Astrocyte of the spinal cord (primary cell): ENCODE measurements at regions not wholly inside any gene's neighbourhood (a gene's known extent, or its start where the extent isn't known, plus 50 kb on each side); places are given as distances from the start of the nearest gene placed in this dataset.

Source experiments
- DNase-seq: peaks from one replicate; pipeline ENCODE4 v3.0.0; 2011; ENCODE audit warnings: low read depth, low spot score
- H3K4me3 ChIP-seq: 2 replicates; pipeline ENCODE4 v1.5.1; 2011; ENCODE audit warnings: low read depth, mild to moderate bottlenecking, low read length, moderate library complexity
- in situ Hi-C: cut with HindIII; loops from 2 replicates; pipeline ENCODE4 v1.10.0; 2017; ENCODE audit warnings: low sequenced_read_pairs
- TF ChIP-seq, protein P1 (sequence below): IDR thresholded peaks from 2 replicates; pipeline ENCODE4 v1.5.1; 2012; ENCODE audit warnings: low read depth, mild to moderate bottlenecking, low read length, inconsistent platforms

- DNase-seq = no peak
- in situ Hi-C loops = no loop called here
- H3K4me3 ChIP-seq = no peak overlapping the region
- TF ChIP-seq, protein P1, sequence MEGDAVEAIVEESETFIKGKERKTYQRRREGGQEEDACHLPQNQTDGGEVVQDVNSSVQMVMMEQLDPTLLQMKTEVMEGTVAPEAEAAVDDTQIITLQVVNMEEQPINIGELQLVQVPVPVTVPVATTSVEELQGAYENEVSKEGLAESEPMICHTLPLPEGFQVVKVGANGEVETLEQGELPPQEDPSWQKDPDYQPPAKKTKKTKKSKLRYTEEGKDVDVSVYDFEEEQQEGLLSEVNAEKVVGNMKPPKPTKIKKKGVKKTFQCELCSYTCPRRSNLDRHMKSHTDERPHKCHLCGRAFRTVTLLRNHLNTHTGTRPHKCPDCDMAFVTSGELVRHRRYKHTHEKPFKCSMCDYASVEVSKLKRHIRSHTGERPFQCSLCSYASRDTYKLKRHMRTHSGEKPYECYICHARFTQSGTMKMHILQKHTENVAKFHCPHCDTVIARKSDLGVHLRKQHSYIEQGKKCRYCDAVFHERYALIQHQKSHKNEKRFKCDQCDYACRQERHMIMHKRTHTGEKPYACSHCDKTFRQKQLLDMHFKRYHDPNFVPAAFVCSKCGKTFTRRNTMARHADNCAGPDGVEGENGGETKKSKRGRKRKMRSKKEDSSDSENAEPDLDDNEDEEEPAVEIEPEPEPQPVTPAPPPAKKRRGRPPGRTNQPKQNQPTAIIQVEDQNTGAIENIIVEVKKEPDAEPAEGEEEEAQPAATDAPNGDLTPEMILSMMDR = no peak
Observed at GRCh38 chr6:109301418-109301817, 80.8 kb downstream of the CD164 start.

DNA sequence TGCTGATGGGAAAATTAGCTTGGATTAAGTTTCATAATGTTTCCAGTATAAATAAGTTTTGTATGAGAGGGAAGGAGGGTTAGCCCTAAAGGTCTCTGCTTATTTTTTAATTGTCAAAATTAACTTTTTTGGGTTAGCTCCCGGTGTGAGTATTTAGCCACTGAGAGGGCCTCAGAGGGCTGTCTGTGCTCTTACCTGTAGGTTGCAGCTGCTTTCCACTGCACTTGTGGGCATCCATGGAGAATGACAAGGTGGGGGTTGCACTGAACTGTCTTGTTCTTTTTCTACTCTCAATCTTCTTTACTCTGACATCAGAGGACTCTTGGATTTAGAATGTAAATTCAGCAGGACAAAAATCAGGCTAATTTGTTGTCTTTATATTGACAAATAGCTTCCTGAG is 81.4 kb downstream of the CD164 start:
- in situ Hi-C loops = no loop called here
- DNase-seq = no peak
- H3K4me3 ChIP-seq = no peak overlapping the region
- TF ChIP-seq, protein P1 = no peak

GRCh38 chr6:109299776-109300564 is 82.3 kb downstream of the CD164 start:
- in situ Hi-C loops = no loop called here
- DNase-seq = no peak
- H3K4me3 ChIP-seq = no peak overlapping the region
- TF ChIP-seq, protein P1 = no peak

- in situ Hi-C loops = no loop called here
- TF ChIP-seq, protein P1 = no peak
- no peak overlapping the region for H3K4me3 ChIP-seq
- no peak for DNase-seq
Observed at GRCh38 chr6:109299265-109299607, 83.0 kb downstream of the CD164 start.

DNA sequence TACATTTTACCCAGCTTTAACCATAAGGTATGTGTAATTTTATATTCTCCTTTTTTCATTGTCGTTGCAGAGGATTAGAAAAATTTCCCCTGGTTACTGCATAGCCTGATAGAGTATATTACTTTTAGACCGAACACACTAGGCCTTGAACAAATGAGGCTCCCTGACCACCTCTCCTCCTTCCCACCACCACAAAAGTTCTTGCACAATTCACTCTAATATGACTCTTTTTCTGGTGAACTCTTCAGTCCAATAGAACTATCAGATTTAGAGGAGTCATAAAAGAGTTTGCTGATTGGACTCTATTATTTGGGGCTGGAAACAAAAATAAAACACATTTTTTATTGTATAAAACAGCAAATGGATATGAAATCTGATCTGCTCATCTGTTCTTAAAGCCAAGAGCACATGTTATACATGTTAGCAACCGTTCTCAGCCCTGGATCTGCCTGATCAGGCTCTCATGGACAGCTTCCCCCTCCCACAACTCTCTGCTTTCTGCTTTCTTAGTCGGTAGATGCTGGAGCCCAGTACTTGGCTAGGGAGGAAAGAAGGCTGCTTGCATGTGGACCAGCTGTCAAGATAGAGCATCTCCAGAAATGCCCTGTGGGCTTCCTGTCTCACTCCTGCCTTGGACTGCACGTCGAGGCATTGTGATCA is 83.5 kb downstream of the CD164 start:
- no peak for DNase-seq
- H3K4me3 ChIP-seq = no peak overlapping the region
- TF ChIP-seq, protein P1 = no peak
- in situ Hi-C loops = no loop called here

DNA sequence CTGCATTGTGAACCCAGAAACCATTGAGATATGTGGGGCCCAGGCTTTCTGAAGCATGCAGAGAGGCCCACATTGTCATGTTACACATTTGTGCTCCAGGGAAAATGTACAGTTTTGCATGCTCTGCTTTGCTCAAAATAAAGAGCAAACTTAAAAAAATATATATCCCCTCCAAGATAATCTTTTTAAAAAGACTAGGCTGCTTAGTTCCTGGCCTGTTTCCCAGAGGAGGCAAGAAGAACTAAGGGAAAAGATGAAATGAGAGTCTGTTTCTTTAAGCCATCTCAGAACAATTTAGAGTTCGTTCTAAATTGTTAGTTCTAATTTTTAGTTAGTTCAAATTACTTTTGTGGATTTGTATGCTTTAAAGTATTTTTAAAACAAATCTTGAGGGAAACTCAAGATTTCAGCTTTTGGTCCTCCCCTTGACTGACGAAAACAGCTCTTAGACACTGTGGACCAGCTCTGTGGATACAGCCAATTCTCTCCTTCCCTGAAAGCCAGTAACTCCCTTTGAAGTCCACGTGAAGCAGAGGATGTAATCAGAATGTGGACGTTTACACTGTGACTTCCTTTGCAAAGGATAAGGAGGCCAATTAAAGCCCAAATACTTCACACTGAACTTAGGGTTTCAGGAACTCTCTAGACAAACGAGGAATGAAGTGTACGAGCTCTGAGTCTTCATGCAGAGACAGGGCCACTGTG is 84.7 kb downstream of the CD164 start:
- no peak for DNase-seq
- TF ChIP-seq, protein P1 = no peak
- H3K4me3 ChIP-seq = no peak overlapping the region
- in situ Hi-C loops = no loop called here
